ENCODE measurements at regions not wholly inside any gene's neighbourhood (a gene's known extent, or its start where the extent isn't known, plus 50 kb on each side); places are given as distances from the start of the nearest gene placed in this dataset.
"Not testable (repeated sequence)": the region's sequence is repeated elsewhere in the genome, so short reads cannot be mapped to it uniquely, and the experiment has no call there.

- DNase-seq = no peak
Observed at GRCh38 chr3:110969229-110970211, 102.1 kb upstream of the NECTIN3 start.

GRCh38 chr3:110971010-110971601, 100.5 kb upstream of the NECTIN3 start:
- DNase-seq = no peak

- DNase-seq = no peak
Observed at GRCh38 chr3:110973263-110973895, 98.2 kb upstream of the NECTIN3 start.

GRCh38 chr3:110974902-110975301, 96.7 kb upstream of the NECTIN3 start:
- DNase-seq = no peak

- DNase-seq = no peak
Observed at GRCh38 chr3:110984456-110985250, 87.0 kb upstream of the NECTIN3 start.

GRCh38 chr3:110989446-110989845, 82.2 kb upstream of the NECTIN3 start:
- DNase-seq = no peak

GRCh38 chr3:110995461-110996231, 76.0 kb upstream of the NECTIN3 start:
- DNase-seq = no peak

- DNase-seq = not testable (repeated sequence)
Observed at GRCh38 chr3:110998766-110999165, 72.8 kb upstream of the NECTIN3 start.

- not testable (repeated sequence) for DNase-seq
Observed at GRCh38 chr3:111006485-111006884, 65.1 kb upstream of the NECTIN3 start.

- peak; percentile 5 for DNase-seq
Observed at GRCh38 chr3:111012388-111013248, 59.0 kb upstream of the NECTIN3 start.

Data from dermis blood vessel endothelial cell (primary cell).